Endometrium (tissue), 2 donors: ENCODE measurements at regions not wholly inside any gene's neighbourhood (a gene's known extent, or its start where the extent isn't known, plus 50 kb on each side); places are given as distances from the start of the nearest gene placed in this dataset.

Experiments used
- FAIRE-seq: peaks from 2 replicates; lab custom pipeline; 2012; peaks lifted over from hg19 to GRCh38; lab: Jason Lieb, UNC
- donor health status: control.
- donor health status: control.

DNA sequence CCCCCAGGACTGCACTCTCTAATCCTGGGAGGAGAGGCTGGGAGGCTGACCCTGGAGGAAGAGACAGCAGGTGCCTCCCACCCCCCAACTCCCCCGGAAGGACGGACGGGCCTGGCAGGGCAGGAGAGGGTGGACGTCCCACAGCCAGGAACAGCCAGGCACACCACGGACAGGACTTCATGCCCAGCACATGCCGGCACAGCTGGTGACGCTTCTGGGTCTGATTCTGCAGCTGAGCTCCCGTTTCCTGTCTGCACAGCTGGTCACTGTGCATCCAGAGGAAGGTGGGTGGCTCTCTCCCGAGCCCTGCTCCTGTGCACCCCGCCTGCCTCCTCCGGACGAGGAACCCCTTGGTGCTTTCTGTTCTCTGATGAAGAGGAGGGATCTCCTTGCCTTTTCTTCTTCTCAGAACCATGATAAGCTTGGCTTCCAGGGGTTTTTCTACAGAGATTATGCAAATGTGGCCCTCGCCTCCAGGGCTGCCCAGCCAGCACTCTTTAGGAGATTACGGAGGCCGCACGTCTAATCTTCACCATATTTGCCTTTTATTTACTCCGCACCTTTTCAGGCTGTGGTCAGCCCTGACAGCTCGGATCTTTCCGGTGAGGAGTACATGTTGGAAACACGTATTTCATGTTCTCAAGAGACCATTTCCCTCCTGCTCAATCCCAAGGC, 1295.8 kb downstream of the BRD1 start:
- FAIRE-seq: no peak

DNA sequence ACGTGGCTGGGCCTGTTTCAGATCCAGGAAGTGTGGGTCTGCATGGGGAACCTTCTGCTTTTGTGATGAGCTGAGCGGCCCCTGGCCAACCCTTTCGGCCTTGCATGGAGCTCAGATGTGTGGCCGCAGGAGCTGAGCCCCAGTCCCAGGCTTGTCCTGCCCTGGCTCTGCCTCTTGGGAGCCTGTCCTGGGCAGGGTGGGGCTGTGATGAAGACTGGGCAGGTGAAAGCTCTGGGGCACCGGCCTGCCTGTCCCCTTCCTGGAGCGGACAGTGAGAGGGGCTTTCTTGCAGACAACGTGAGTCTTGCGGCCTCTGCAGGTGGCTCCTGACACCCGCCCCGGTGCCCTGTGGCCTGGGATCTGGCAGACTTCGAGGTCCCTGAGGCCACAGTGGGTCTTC, 1296.6 kb downstream of the BRD1 start:
- no peak for FAIRE-seq

DNA sequence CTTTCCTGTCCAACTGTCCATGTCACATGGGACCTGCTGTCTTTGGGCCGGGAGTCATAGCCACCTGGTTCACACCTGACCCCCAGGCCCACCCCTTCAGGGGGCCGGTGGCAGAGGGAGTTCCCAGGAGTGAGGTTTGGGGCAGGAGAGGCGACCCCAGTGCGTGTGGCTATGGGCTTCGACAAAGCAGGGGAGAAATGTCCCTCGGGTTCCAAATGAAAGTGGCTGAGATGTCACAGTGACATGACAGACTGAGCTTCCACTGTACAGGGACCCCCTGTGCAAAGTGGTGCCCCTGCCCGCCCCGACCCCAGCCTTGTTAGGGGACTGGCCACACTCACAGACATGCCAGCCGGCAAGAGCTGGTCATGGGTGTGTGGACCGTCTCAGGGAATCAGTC, 1297.0 kb downstream of the BRD1 start:
- FAIRE-seq: no peak

DNA sequence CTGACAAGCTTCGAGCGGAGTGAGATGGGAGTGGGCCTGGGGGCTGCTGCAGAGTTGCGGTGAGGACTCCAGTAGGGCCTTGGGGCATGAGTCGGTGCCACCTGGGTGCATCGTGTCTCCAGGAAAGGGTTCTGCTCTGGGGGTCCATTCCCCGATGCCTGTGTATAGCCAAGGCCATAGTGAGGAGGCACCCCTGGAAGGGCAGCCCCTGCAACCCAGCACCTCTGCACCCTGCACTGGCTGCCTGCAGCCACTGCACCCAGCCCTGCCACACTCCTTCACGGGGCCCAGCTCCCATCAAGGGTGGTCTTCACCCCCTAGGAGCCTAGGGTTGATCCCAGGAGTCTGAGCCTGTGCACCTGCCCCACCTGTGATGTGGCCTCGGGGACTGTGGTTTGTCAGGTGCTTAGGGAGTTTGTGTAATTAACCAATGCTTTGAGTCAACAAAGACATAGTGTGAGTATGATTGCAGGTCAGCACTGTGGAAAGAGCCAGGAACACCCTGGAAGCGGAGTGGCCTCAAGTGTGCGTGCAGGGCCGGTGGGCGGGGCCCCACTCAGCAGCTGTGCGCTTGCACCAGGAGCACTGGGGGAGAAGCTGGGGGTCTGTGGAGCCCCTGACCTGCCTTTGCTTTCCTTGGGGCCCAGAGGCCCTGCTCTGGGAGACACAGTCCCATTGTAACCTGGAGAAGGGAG, 1299.3 kb downstream of the BRD1 start:
- no peak for FAIRE-seq

DNA sequence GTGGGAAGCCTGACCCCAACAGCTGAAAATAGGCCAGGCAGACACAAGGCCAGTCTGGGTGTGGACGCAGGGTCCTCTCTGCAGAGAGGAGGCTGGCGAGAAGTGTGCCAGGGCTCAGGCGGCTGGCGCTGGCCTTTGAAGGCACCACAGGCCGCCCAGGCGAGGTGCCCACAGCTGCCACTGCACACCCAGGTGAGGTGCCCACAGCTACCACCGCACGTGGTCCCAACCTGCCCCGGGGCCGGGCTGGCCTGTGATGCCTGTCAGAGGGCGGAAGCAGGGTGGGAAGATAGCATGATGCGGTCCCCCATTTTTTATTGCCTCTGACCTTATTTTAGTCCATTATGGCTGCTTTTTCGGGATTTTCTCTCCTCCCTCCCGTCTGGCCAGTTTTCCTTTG, 1303.9 kb downstream of the BRD1 start:
- FAIRE-seq: no peak

DNA sequence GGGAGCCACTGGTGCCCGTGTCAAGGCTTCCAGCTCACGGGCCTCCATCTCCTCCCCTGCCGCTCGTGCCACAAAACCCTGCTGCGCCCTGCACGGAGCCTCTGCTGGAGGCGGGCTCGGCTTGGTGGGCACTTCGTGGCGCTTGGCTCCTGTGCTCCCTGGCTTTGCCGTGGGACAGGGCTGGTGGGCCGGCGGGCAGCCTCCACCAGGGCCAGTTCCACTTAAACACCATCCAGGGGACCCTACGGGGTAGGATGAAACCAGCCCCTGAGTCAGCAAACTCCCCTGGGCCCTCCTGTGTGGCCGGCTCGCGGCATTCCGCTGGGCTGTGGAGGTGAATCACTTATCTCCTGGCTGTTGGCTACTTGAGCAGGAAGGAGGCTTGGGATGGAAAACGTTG, 1304.6 kb downstream of the BRD1 start:
- no peak for FAIRE-seq

DNA sequence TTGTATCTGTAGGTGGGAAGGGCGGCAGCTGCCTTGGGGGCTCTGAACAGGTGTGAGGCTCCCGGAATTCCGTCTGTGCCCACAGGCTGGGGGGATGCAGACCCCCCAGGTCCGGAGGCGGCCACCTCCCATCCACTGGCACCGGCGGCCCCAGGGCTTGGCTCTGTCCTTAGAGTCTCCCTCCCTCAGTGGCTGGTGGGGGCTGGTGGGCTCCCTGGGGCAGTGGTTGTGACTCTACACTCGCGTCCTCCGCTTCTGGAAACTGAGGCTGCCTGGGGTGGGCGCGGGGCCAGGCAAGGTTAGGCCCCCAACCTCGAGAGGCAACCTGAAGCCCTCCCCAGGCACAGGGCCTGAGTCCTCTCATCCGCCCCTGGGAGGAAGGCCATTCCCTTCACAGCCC, 1305.4 kb downstream of the BRD1 start:
- FAIRE-seq: no peak

DNA sequence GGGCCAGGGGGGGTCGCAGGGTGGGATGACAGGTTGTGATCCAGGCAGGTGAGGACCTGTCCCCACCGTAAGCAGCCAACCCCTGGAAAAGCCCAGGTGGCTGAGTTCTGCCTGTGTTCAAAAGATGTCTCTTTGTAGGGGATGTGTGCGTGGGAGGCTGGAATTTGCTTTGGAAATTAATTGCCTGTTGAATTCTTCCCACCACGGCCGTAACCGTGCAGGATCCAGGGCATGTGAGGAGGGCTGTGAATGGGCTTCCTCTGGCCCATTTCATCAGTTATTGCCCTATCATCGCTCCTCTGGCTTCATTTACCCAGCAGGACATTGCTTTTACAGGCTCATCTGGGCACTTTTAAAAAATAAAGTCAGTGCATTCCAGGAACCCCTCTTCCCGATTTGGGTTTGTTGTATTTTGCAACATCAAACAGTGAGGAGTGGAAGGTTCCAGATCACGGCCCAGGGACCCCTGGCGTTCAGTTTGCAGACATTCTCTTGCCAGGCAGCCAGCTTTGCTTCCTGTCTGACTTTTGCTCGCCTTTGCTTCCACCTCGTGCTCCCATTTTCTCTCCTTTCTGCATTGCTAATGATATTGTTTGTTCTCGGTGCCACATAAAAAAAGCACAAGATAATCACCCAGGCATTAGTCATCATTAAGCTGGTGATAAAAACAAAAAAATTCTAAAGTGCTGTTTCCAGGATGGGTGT, 1306.6 kb downstream of the BRD1 start:
- no peak for FAIRE-seq

DNA sequence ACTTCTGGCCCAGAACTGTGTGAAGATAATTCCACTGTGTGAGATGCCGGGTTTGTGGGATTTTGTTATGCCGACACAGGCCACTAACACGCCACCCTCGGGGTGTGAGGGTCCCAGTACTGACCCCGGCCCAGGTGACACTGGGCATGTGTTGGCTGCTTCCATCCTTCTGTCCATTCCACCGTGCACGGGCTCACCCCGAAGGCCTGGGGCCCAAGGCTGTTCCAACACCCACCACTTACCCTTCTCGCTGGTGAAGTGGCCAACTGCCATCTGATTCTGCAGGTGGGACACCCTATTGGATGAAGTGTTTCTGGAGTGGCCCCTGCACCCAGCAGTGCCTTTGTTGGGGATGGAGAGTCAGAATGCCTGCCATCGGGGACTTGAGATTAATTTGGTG, 1307.5 kb downstream of the BRD1 start:
- FAIRE-seq: no peak

DNA sequence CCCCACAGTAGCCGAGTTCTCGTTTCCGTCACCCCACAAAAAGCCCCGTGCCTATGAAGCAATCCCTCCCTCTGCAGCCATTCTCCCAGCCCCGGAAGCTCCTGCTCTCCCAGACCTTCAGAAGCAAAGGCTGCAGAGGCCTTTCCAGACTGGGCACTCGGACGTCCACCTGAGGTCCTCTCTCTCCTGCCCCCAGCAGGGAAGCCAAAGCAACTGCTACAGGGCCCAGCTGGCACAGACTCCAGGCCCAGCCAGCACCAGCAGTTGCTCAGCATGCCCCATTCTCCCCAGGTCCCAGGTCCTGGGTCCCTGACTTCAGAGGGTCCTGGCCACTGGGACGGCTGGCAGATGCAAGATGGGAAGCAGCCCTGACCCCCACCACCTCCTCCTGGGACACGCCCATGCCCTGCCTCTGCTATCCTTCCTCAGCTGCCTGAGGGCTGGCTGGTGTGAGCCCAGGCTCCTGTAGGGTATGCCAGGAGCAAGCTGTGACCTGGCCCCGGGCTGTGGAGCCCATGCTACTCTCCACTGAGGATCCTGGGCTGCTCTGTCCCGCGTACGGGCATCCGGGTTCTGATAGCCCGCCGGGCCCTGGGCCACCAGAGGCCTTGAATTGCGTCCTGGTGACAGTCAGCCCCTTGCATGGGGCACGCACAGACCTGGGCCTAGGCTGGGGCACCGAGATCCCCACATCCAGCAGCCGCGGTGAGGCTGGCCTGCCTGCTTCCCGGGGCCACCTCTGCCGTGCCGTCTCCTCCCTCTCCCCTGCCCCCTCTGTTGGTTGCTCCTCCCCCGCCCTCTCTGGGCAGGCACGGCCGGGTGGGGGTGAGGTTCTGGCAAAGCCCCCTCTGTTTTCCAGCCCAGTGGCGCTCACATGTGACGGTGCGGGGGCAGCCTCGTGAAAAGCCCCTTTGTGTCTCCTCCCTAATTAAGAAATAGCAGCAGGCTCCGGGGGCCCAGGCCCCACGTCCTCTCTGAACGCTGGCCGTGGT, 1310.3 kb downstream of the BRD1 start:
- FAIRE-seq: no peak

DNA sequence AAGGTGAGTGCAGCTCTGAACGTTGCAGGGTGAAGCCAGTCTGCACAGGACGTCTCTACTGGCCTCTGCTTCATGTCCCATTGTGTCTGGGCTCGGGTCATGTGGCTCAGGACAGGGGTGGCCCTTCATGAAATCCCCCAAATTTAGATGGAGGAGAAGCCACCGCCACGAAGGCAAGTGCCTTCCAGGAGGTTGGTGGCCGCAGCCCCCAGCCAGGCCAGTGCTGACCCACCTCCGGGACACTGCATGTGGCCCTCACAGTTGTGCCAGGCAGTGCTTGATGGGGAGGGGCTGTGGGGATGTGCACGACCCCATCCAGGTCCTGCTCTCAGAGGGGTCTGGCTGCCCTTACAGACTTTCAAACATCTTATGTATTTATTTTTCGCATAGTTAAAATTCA, 1311.1 kb downstream of the BRD1 start:
- no peak for FAIRE-seq

DNA sequence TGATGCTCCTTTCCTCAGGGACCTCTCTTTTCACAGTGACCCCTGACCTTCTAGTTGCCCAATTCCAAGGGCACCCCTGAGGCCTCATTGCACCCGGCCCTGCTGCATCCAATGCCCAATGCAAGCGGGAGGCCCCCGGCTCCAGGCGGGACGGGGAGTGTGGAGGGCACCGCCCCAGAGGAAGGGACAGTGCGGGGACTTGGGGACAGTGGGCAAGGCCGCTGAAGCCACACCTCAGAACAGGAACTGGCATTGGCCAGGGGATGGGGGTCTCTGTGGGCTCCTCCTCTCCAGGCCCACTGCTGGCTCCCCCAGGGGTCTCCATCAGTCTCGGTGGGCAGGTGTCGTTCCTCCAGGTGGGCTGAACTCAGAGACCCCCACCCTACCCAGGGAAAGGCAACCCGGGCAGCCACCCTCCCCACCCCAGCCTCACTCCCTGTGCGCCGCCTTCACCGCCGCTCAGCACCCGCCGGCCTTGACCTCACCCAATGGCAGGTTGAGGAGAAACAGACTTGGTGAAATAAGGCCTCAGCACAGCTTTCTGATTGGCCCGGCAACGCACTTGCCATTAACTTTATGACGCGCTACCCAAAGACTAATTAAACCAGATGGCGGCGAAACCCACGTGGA, 1312.0 kb downstream of the BRD1 start:
- FAIRE-seq: no peak

DNA sequence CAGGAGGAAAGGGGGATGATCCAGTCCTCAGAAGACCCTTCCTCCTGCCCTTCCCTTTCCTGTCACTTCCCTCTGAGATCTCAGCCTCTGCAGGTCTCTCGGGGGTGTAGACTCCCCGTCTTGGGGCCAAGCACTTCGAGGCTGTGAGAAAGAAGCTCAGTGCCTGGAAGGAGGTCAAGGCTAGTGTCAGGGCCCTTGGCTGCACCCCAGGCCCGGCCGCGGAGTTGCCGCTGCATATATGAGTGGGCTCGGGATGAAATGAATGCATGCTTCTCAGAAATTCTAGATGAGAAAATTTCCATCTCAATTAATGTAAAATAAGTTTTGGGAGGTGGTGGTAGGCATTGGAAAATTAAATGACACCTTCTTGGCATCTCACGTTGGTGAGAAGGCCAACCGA, 1313.7 kb downstream of the BRD1 start:
- FAIRE-seq: no peak

DNA sequence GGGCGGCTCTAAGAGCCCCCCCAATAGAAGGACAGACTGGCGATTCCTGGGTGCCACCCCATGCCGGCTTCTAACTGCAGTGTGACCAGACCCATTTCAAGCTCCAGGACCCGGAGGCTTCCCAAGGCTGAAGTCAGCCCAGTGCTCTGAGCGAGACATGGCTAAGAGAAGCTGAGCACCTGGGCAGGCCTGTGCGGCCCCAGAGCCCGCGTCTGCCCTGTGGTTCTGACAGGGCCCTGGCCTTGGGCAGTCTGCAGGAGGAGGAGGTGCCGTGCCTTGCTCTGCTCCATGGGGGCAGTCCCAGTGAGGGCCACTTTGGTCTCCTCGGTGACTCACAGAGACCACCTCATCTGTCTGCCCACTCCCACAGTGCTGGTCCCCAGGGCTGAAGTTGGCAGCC, 1314.2 kb downstream of the BRD1 start:
- FAIRE-seq: no peak

DNA sequence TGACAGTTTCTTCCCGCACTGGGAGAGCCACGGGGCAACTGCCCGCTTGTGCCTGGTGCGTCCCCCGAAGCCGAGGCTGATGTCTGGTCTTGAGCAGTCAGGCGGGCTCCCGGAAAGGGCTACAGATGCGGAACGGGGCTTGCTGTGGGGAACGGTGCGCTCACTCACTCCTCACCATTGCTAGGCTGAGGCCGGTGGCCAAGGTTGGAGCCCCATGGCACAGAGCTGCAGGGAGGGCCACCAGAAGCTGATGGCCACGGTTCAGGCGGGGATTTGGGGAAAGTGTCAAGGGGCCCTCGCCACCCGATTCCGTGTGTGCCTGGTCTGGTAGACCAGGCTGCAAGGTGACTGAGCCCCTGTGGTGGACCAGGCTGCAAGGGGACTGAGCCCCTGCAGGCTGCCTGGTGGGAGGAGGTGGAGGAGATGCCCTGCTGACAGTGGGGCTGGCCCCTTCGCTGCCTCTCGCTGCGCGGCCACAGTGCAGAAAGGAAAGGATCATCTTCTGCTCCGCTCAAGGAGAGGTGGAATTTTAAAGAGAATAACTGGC, 1315.8 kb downstream of the BRD1 start:
- FAIRE-seq: no peak

DNA sequence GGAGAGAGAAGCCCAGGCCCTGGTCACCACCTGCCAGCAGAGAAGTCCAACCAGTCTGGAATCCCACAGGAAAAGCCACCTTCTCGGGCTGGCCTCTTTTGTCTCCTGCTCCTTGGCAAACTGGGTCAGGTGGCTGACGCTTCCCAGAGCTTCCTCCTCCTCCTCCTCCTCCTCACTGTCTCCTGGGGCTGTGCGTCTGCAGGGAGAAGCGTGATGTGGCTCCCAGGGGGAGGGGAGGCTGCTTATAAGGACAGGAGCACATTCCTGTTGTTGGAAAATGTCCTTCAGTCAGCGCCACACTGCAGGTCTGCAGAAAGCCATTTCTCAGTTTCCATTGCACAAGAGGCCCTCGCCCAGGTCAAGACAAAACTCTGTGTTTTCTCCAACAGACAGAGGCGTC, 1316.5 kb downstream of the BRD1 start:
- no peak for FAIRE-seq

DNA sequence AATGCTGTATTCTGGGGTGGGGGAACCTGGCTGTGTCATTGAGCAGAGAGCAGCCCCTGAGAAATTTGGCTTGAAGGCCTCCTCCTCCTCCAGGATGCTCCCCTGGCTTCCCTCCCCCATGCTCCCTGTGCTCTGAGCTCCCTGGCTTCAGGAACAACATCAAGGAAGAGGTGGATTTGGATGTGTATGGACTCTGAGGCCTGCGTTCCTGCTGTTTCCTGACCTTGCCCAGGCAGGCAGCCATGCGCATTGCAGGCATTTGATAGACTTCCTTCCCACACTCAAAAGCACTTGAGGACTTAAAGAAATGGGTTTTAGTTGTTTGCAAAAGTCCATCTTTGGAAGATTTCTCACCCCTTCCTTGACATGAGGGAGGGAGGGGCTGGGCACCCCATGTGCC, 1317.1 kb downstream of the BRD1 start:
- no peak for FAIRE-seq

DNA sequence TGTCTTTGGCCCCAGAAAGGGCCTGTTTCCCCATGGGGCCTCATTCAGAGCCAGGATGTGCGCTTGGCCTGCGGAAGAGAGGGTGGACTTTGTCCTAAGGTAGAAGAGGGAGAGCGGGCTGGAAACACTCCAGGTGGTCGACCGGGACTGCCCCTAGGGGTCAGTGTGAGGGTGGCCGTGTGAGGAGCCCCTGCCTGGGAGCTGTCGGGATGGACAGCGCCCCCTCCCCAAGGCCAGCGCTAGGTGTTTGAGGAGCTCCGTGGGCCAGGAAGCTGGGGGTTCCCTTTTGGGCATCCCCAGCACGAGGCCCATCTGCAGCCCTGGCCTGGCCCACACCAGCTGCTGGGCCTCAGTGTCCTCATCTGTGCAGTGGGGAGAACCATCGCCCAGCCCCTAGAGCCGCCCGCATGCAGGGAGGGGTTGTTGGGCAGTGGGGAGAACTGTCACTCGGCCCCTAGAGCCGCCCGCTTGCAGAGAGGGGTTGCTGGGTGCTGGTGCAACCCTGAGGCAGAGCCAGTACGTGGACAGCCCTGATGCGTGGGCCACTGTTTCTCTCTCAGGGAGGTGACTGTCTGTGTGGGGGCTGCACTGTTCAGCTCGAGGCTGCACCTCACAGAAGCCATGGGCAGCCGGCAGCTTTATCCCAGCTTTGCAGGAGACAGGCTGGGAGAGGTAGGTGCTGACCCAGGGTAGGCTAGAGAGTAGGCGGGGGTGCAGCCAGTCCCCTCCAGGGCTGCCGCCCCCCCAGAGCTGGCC, 1319.9 kb downstream of the BRD1 start:
- FAIRE-seq: no peak

DNA sequence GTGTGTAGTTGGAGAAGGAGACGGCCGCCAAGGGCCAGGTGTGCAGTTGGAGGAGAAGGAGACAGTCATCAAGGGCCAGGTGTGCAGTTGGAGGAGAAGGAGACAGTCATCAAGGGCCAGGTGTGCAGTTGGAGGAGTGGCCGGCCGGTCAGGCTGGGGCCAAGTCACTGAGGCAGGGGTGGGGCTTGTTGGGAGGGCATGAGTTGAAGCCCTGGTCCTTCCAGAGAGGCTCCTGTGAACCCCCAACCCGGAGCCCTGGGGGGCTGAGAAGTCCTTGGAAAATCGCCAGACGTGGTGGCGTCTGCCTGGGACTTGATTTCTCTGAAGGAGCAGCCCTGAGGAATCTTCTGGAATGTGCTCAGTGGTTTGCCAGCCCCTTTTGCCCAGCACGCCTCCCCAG, 1320.5 kb downstream of the BRD1 start:
- no peak for FAIRE-seq

DNA sequence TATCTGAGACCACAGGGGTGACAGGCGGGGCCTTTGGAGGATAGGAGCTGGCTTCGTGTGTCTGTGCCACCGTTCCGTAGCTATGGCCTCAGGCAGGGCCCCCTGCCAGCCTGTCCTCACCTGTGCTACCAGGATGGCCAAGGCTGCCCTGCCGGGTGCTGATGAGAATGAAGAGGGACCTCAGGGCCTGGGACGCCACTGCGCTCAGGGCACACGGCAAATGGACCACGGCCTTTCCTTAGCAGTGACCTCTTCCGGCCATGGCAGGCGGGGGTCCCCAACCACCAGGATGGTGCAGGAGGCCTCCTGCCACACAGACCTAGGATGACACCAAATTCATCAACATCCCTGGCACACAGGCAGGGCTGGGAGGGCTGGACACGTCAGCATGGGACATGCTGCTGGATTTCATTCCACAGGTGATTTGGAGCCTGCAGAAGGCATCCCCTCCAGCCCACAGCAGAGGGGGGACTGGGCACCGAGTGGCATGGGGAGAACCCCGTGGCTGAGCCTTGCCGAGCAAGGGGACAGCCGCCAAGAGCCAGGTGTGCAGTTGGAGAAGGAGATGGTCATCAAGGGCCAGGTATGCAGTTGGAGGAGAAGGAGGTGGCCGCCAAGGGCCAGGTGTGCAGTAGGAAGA, 1321.0 kb downstream of the BRD1 start:
- FAIRE-seq: no peak
